GM18511 (cell line): ENCODE measurements at regions not wholly inside any gene's neighbourhood (a gene's known extent, or its start where the extent isn't known, plus 50 kb on each side); places are given as distances from the start of the nearest gene placed in this dataset.
"Not testable (repeated sequence)": the region's sequence is repeated elsewhere in the genome, so short reads cannot be mapped to it uniquely, and the experiment has no call there.

Experiments
- ATAC-seq: cut with Tn5 transposase; IDR thresholded peaks from one replicate; pipeline ENCODE4 v1.9.1; 2021; ENCODE audit warnings: mild to moderate bottlenecking, moderate library complexity; ENCODE audit not compliant: unreplicated experiment

GRCh38 chr6:71053475-71053874, 96.6 kb upstream of the B3GAT2 start:
- ATAC-seq, result no peak

GRCh38 chr6:71056656-71057055, 99.8 kb upstream of the B3GAT2 start:
- no peak for ATAC-seq

- no peak for ATAC-seq
These were observed 109.3 kb upstream of the B3GAT2 start for GRCh38 chr6:71066153-71066552.

- ATAC-seq, result no peak
These were observed 111.0 kb upstream of the B3GAT2 start for GRCh38 chr6:71067816-71068215.

GRCh38 chr6:71072508-71072907, 115.6 kb upstream of the B3GAT2 start:
- ATAC-seq, result no peak

- ATAC-seq, result no peak
These were observed 120.8 kb upstream of the B3GAT2 start for GRCh38 chr6:71077655-71078054.

GRCh38 chr6:71079677-71080076, 122.8 kb upstream of the B3GAT2 start:
- ATAC-seq, result no peak

GRCh38 chr6:71080133-71080532, 123.3 kb upstream of the B3GAT2 start:
- ATAC-seq, result no peak

GRCh38 chr6:71080826-71081225, 124.0 kb upstream of the B3GAT2 start:
- no peak for ATAC-seq

GRCh38 chr6:71082033-71082650, 125.3 kb upstream of the B3GAT2 start:
- ATAC-seq, result no peak

- no peak for ATAC-seq
These were observed 126.5 kb upstream of the B3GAT2 start for GRCh38 chr6:71083308-71083820.

- ATAC-seq, result no peak
These were observed 131.3 kb upstream of the B3GAT2 start for GRCh38 chr6:71088166-71088565.

- no peak for ATAC-seq
These were observed 133.4 kb upstream of the B3GAT2 start for GRCh38 chr6:71090217-71090616.

GRCh38 chr6:71091167-71091566, 134.3 kb upstream of the B3GAT2 start:
- no peak for ATAC-seq

- ATAC-seq, result no peak
These were observed 135.1 kb upstream of the B3GAT2 start for GRCh38 chr6:71091956-71092355.

GRCh38 chr6:71097264-71097663, 140.4 kb upstream of the B3GAT2 start:
- not testable (repeated sequence) for ATAC-seq

- ATAC-seq, result no peak
These were observed 142.8 kb upstream of the B3GAT2 start for GRCh38 chr6:71099649-71100048.

GRCh38 chr6:71103130-71103529, 146.3 kb upstream of the B3GAT2 start:
- ATAC-seq, result no peak

GRCh38 chr6:71103641-71104040, 146.8 kb upstream of the B3GAT2 start:
- ATAC-seq, result no peak

- no peak for ATAC-seq
These were observed 149.4 kb upstream of the B3GAT2 start for GRCh38 chr6:71106276-71106675.

GRCh38 chr6:71107911-71108420, 151.1 kb upstream of the B3GAT2 start:
- ATAC-seq, result no peak

- no peak for ATAC-seq
These were observed 157.7 kb upstream of the B3GAT2 start for GRCh38 chr6:71114544-71114943.

GRCh38 chr6:71114986-71115385, 158.1 kb upstream of the B3GAT2 start:
- no peak for ATAC-seq
